CD4-positive, alpha-beta T cell (primary cell): ENCODE measurements at regions not wholly inside any gene's neighbourhood (a gene's known extent, or its start where the extent isn't known, plus 50 kb on each side); places are given as distances from the start of the nearest gene placed in this dataset.

ENCODE experiments used
- ATAC-seq: fragments of 200-7000 bp; cut with Tn5 transposase; one replicate; pipeline ENCODE4 v1.10.0; 2022; ENCODE audit warnings: mild to moderate bottlenecking; ENCODE audit not compliant: poor library complexity
- CTCF ChIA-PET: fragments of 350-600 bp; sonication (Branson Sonifier 250); formaldehyde crosslinking; loops from one replicate; lab custom pipeline; 2021; ENCODE audit warnings: antibody characterized with exemption, inconsistent platforms; lab: Charles Lee
- POLR2A ChIA-PET: fragments of 350-600 bp; sonication (Branson Sonifier 250); formaldehyde crosslinking; loops from one replicate; lab custom pipeline; 2021; ENCODE audit warnings: antibody characterized with exemption, inconsistent platforms; lab: Charles Lee
- DNase-seq, 14 experiments: peaks; one replicate each; pipeline ENCODE4 v3.0.0-alpha.2; 2013 to 2020; ENCODE audit warnings: mixed read lengths in 2 of 14
- H3K27ac ChIP-seq, 2 donors: one replicate each; pipeline versions ENCODE4 v1.5.1 to v1.7.0; 2013; ENCODE audit warnings: low read length in 2 of 2, low read depth in 1 of 2, mild to moderate bottlenecking in 1 of 2
- H3K27me3 ChIP-seq, 2 experiments: 1 replicate in 1 of 2; 2 replicates in 1 of 2; pipeline versions ENCODE4 v1.6.1 to v1.7.0; 2013; ENCODE audit warnings: low read length in 2 of 2, control low read depth in 1 of 2, mild to moderate bottlenecking in 1 of 2, moderate library complexity in 1 of 2; ENCODE audit not compliant: insufficient read depth in 2 of 2, control insufficient read depth in 1 of 2
- H3K36me3 ChIP-seq: one replicate; pipeline ENCODE4 v1.6.1; 2013; ENCODE audit warnings: low read length, control low read depth; ENCODE audit not compliant: insufficient read depth
- H3K4me1 ChIP-seq: one replicate; pipeline ENCODE4 v1.6.1; 2013; ENCODE audit warnings: low read length, control low read depth; ENCODE audit not compliant: insufficient read depth
- H3K4me3 ChIP-seq: one replicate; pipeline ENCODE4 v1.5.1; 2013; ENCODE audit warnings: mild to moderate bottlenecking, low read length, moderate library complexity
- H3K9me3 ChIP-seq, 2 experiments: 1 replicate in 1 of 2; 2 replicates in 1 of 2; pipeline versions ENCODE4 v1.6.1 to v1.7.0; 2013; ENCODE audit warnings: low read length in 2 of 2, mild to moderate bottlenecking in 2 of 2, control low read depth in 1 of 2, moderate library complexity in 1 of 2; ENCODE audit not compliant: control insufficient read depth in 1 of 2, insufficient read depth in 1 of 2
- H3K27ac Mint-ChIP-seq: one replicate; pipeline ENCODE4 v1.8.0; 2020; ENCODE audit warnings: mixed read lengths
- H3K27me3 Mint-ChIP-seq: one replicate; pipeline ENCODE4 v1.8.0; 2021; ENCODE audit warnings: mixed read lengths
- H3K36me3 Mint-ChIP-seq: one replicate; pipeline ENCODE4 v1.8.0; 2021; ENCODE audit warnings: low read depth, mixed read lengths
- H3K4me1 Mint-ChIP-seq: one replicate; pipeline ENCODE4 v1.8.0; 2021; ENCODE audit warnings: low read depth, mixed read lengths
- H3K4me3 Mint-ChIP-seq: one replicate; pipeline ENCODE4 v1.8.0; 2020; ENCODE audit warnings: mild to moderate bottlenecking, mixed read lengths
- H3K9me3 Mint-ChIP-seq: one replicate; pipeline ENCODE4 v1.8.0; 2020; ENCODE audit warnings: mixed read lengths
- intact Hi-C, 2 experiments: fragments of 100-400 bp; cut with DNase I in 1 of 2; cut with micrococcal nuclease in 1 of 2; formaldehyde crosslinking; loops; one replicate each; pipeline versions ENCODE4 v1.15.1 to v1.9.0; 2023 to 2025; cut with DNase I, micrococcal nuclease
- TF ChIP-seq, protein P1 (sequence below): fragments of 200-600 bp; IDR thresholded peaks from one replicate; pipeline ENCODE4 v1.8.0; 2022; ENCODE audit warnings: antibody characterized with exemption, mild to moderate bottlenecking

DNA sequence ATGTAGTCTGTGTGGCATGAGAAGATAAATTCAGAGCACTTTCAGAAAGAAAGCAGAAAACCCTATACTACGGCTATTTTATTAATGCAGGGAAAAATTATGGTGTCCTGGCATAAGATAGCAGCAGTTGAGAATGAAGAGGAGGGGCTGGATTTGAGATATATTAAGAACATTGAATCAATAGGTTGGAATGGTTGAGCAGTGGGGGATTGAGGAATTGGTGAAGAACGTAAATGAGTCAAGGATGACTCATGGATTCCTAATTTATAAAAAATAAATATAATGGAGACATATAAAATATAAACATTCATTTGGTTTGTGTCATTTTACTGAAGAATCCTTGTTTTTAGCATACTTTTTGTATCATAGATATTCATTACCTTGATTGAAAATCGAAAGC is 234.3 kb upstream of the ADAMTS5 start:
- no peak for ATAC-seq

DNA sequence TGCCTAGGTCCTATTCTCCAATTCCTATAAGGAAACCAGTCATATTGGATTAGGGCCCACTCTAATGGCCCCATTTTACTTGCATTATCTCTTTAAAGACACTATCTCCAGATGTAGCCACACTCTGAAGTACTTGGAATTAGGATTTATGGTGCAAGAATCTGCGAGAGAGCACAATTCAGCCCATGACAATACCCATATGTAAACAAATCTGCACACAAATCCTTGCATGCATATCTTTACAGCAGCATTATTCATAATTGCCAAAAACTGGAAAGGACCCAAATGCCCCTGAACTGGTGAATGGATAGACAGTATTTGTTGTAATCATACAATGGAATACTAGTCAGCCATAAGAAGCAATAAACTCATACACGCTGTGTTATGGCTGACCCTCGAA is 229.8 kb upstream of the ADAMTS5 start:
- DNase-seq (no peak), ATAC-seq (no peak)
- H3K27ac Mint-ChIP-seq = no peak overlapping the region
- ChIA-PET POLR2A (no interaction called here), CTCF (no interaction called here)
- H3K27ac ChIP-seq = no peak overlapping the region
- intact Hi-C loops = no loop called here
- H3K27me3 ChIP-seq = no peaks in the 10 kb centered on the region
- H3K4me3 ChIP-seq = no peak overlapping the region
- H3K27me3 Mint-ChIP-seq = no peaks in the 10 kb centered on the region
- H3K4me3 Mint-ChIP-seq = no peak overlapping the region
- peaks cover 0 to 3% of the 10 kb centered on the region in 2 experiments for H3K9me3 ChIP-seq
- TF ChIP-seq, protein P1, sequence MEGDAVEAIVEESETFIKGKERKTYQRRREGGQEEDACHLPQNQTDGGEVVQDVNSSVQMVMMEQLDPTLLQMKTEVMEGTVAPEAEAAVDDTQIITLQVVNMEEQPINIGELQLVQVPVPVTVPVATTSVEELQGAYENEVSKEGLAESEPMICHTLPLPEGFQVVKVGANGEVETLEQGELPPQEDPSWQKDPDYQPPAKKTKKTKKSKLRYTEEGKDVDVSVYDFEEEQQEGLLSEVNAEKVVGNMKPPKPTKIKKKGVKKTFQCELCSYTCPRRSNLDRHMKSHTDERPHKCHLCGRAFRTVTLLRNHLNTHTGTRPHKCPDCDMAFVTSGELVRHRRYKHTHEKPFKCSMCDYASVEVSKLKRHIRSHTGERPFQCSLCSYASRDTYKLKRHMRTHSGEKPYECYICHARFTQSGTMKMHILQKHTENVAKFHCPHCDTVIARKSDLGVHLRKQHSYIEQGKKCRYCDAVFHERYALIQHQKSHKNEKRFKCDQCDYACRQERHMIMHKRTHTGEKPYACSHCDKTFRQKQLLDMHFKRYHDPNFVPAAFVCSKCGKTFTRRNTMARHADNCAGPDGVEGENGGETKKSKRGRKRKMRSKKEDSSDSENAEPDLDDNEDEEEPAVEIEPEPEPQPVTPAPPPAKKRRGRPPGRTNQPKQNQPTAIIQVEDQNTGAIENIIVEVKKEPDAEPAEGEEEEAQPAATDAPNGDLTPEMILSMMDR = no peak
- H3K36me3 Mint-ChIP-seq = no peaks in the 10 kb centered on the region
- H3K9me3 Mint-ChIP-seq = peaks cover 4% of the 10 kb centered on the region
- no peaks in the 10 kb centered on the region for H3K36me3 ChIP-seq
- H3K4me1 ChIP-seq = no peaks in the 10 kb centered on the region
- H3K4me1 Mint-ChIP-seq = no peaks in the 10 kb centered on the region

More for the DNA sequence above, 234.3 kb upstream of the ADAMTS5 start:
- Histone ChIP-seq H3K27ac (no peak overlapping the region), H3K4me3 (no peak overlapping the region), H3K36me3 (no peaks in the 10 kb centered on the region), H3K27me3 (no peaks in the 10 kb centered on the region), H3K4me1 (no peaks in the 10 kb centered on the region), H3K9me3 (peaks cover 0 to 3% of the 10 kb centered on the region in 2 experiments)
- Mint-ChIP-seq H3K27me3 (no peaks in the 10 kb centered on the region), H3K4me3 (no peak overlapping the region), H3K4me1 (no peaks in the 10 kb centered on the region), H3K27ac (no peak overlapping the region), H3K9me3 (peaks cover 3% of the 10 kb centered on the region), H3K36me3 (no peaks in the 10 kb centered on the region)
- DNase-seq = no peak
- ChIA-PET POLR2A (no interaction called here), CTCF (no interaction called here)
- TF ChIP-seq, protein P1 = no peak
- intact Hi-C loops = no loop called here

DNA sequence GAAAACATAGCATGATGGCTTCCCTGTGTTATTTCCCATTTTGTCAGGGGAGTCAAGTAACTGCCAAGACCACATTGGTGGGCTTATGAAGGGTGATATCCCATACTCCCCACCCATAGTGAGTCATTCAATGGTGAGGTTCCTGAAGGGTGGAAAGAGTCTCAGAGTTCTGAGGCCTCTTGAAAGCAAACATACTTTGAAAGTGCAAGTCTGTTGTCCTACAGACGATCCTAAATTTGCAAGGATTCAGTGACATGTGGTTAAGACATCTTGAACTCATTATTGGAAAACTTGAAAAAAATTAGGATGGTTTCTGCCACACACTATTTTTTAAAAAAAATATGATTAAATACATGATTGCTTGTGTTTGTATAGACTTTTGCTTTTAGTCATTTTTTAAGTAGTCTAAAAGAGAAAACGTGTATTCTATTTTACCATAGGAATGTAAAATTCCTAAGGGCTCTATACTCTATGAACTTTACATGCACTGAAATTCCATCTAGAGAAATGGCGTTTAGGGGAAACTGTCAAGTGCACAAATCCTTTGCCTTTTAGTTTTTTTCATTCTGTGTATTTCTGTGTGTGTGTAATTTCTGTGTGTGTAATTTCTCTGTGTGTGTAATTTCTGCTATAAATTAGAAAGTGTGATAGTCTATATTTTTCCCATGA is 225.5 kb upstream of the ADAMTS5 start:
- DNase-seq = no peak
- no peaks in the 10 kb centered on the region for H3K36me3 ChIP-seq
- no peak overlapping the region for H3K4me3 Mint-ChIP-seq
- peaks cover 0 to 3% of the 10 kb centered on the region in 2 experiments for H3K9me3 ChIP-seq
- TF ChIP-seq, protein P1 = no peak
- H3K4me1 ChIP-seq = no peaks in the 10 kb centered on the region
- ATAC-seq = no peak
- peaks cover 4% of the 10 kb centered on the region for H3K9me3 Mint-ChIP-seq
- intact Hi-C loops = no loop called here
- H3K36me3 Mint-ChIP-seq = no peaks in the 10 kb centered on the region
- no peaks in the 10 kb centered on the region for H3K4me1 Mint-ChIP-seq
- no peaks in the 10 kb centered on the region for H3K27me3 Mint-ChIP-seq
- no peak overlapping the region for H3K4me3 ChIP-seq
- H3K27me3 ChIP-seq = no peaks in the 10 kb centered on the region
- POLR2A ChIA-PET = no interaction called here
- H3K27ac Mint-ChIP-seq = no peak overlapping the region
- CTCF ChIA-PET = no interaction called here
- H3K27ac ChIP-seq = no peak overlapping the region
